Gastrocnemius medialis (tissue), 4 donors: ENCODE measurements at regions not wholly inside any gene's neighbourhood (a gene's known extent, or its start where the extent isn't known, plus 50 kb on each side); places are given as distances from the start of the nearest gene placed in this dataset.
A peak's percentile ranks its signal among the peaks of the same experiment; 100 is the strongest.
"Not testable (repeated sequence)": the region's sequence is repeated elsewhere in the genome, so short reads cannot be mapped to it uniquely, and the experiment has no call there.

Experiments
- ATAC-seq, 2 donors: fragments of 150-250 bp; one replicate each; pipeline ENCODE4 v1.9.1; 2016
- DNase-seq, 2 donors: peaks; one replicate each; pipeline ENCODE4 v3.0.0-alpha.2; 2019
- H3K27ac ChIP-seq, 4 donors: fragments of 200-600 bp; sonication (generic); 1 replicate in 1 of 4; 2 replicates in 3 of 4; pipeline ENCODE4 v1.5.1; 2016 to 2018; ENCODE audit warnings: mild to moderate bottlenecking in 2 of 4, moderate library complexity in 1 of 4
- H3K27me3 ChIP-seq, 3 donors: fragments of 200-600 bp; sonication (generic) in 2 of 3; 1 replicate in 1 of 3; 2 replicates in 2 of 3; pipeline versions ENCODE4 v1.5.1 to v1.6.0; 2016 to 2019; ENCODE audit warnings: mild to moderate bottlenecking in 1 of 3, moderate library complexity in 1 of 3
- H3K36me3 ChIP-seq, 2 donors: fragments of 200-600 bp; sonication (generic) in 1 of 2; one replicate each; pipeline ENCODE4 v1.5.1; 2017 to 2018
- H3K4me1 ChIP-seq, 2 donors: fragments of 200-600 bp; sonication (generic) in 1 of 2; one replicate each; pipeline ENCODE4 v1.5.1; 2016 to 2017; ENCODE audit warnings: mild to moderate bottlenecking in 2 of 2
- H3K4me3 ChIP-seq, 4 donors: fragments of 200-600 bp; sonication (generic) in 3 of 4; 1 replicate in 1 of 4; 2 replicates in 3 of 4; pipeline ENCODE4 v1.5.1; 2016 to 2019; ENCODE audit warnings: mild to moderate bottlenecking in 2 of 4
- H3K9me3 ChIP-seq, 3 donors: fragments of 200-600 bp; sonication (generic) in 2 of 3; 1 replicate in 1 of 3; 2 replicates in 2 of 3; pipeline ENCODE4 v1.5.1; 2016 to 2019
- POLR2A ChIP-seq, 2 donors: fragments of 450-650 bp; IDR thresholded peaks; one replicate each; pipeline ENCODE4 v1.6.1; 2017; ENCODE audit warnings: antibody characterized with exemption in 2 of 2, mild to moderate bottlenecking in 2 of 2, moderate library complexity in 2 of 2
- in situ Hi-C, 4 donors: fragments of 200-750 bp; cut with MboI; loops; one replicate each; pipeline versions ENCODE4 v1.15.0 to v1.8.0; 2017; ENCODE audit warnings: low sequenced_read_pairs in 4 of 4
- intact Hi-C: fragments of 100-400 bp; cut with DNase I; formaldehyde crosslinking; loops from one replicate; pipeline ENCODE4 v1.15.1; 2023; ENCODE audit warnings: low total_unique reads
- TF ChIP-seq, protein P1 (sequence below), 5 experiments: fragments of 450-650 bp in 3 of 5; fragments of 200-600 bp in 2 of 5; sonication (generic) in 2 of 5; IDR thresholded peaks in 4 of 5; conservative IDR thresholded peaks in 1 of 5; 1 replicate in 4 of 5; 2 replicates in 1 of 5; pipeline ENCODE4 v1.5.1; 2016 to 2019; ENCODE audit warnings: antibody characterized with exemption in 5 of 5, mild to moderate bottlenecking in 3 of 5, moderate library complexity in 3 of 5

DNA sequence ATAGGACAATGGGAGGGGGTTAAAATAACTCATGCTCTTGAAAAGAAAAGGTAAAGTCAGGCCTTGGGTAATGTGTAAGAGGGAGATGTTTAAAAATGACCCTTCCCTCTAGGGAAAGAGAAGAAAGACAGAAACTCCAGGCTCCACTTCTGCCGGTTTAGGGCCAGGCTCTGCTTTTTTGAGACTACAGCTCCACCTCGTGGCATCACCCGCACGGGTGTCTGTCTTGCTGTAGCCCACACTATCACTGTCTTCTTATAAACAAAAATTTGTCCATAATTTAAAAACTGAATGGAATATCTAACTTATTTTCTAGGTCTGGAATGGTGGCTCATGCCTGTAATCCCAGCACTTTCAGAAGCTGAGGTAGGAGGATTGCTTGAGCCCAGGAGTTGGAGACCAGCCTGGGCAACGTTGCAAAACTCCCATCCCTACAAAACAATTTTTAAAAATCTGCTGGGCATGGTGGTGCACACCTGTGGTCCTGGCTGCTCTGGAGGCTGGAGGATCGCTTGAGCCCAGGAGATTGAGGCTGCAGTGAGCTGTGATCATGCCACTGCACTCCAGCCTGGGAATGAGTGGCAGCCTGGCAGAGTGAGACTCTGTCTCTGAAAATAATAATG, 65.1 kb upstream of the GTF3A start:
- no peaks in the 10 kb centered on the region for H3K36me3 ChIP-seq
- peaks cover 3 to 8% of the 10 kb centered on the region in 2 donors for H3K4me1 ChIP-seq
- no peak overlapping the region for H3K4me3 ChIP-seq
- intact Hi-C loops = loop anchor here (1.0 kb wide), 1 partner anchor 374 kb away; no protein-coding TSS in a partner anchor
- ATAC-seq = no peak
- no peaks in the 10 kb centered on the region for H3K27me3 ChIP-seq
- in situ Hi-C loops = loop anchor here (5.0 to 10.0 kb wide), 2 partner anchors 372 to 375 kb away; no protein-coding TSS in a partner anchor
- no peak overlapping the region for H3K27ac ChIP-seq
- H3K9me3 ChIP-seq = no peaks in the 10 kb centered on the region
- no peak for TF ChIP-seq POLR2A (IDR thresholded peaks at IDR 0.05)
- TF ChIP-seq, protein P1, sequence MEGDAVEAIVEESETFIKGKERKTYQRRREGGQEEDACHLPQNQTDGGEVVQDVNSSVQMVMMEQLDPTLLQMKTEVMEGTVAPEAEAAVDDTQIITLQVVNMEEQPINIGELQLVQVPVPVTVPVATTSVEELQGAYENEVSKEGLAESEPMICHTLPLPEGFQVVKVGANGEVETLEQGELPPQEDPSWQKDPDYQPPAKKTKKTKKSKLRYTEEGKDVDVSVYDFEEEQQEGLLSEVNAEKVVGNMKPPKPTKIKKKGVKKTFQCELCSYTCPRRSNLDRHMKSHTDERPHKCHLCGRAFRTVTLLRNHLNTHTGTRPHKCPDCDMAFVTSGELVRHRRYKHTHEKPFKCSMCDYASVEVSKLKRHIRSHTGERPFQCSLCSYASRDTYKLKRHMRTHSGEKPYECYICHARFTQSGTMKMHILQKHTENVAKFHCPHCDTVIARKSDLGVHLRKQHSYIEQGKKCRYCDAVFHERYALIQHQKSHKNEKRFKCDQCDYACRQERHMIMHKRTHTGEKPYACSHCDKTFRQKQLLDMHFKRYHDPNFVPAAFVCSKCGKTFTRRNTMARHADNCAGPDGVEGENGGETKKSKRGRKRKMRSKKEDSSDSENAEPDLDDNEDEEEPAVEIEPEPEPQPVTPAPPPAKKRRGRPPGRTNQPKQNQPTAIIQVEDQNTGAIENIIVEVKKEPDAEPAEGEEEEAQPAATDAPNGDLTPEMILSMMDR (IDR thresholded peaks at IDR 0.05 in 4 of 5, conservative IDR thresholded peaks at IDR 0.05 in 1 of 5) = peak; percentile 40 to 67 (median 61)
- peak; percentile 10 to 30 for DNase-seq

DNA sequence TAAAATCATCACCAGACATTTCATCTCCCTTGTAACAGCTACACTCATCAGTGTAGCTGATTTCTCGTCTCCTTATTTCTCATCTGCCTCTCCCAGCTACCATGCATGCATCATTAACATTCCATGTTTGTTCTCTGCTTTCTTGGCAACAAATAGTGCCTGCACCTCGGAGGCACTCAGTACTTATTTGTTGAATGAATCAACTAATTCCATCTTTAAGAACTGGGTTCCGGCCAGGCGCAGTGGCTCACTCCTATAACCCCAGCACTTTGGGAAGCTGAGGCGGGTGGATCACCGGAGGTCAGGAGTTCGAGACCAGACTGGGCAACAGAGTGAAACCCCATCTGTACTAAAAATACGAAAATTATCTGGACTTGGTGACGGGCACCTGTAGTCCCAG, 63.9 kb upstream of the GTF3A start:
- DNase-seq = no peak
- no peaks in the 10 kb centered on the region for H3K36me3 ChIP-seq
- H3K4me1 ChIP-seq = peaks cover 3 to 8% of the 10 kb centered on the region in 2 donors
- no peak for ATAC-seq
- H3K27me3 ChIP-seq = no peaks in the 10 kb centered on the region
- intact Hi-C loops (no loop called here), in situ Hi-C loops (loop anchor here (5.0 to 10.0 kb wide), 3 partner anchors 594 to 627 kb away; partner anchors contain the start of gene URAD (in 4 of the 4))
- no peak overlapping the region for H3K27ac ChIP-seq
- no peak for TF ChIP-seq POLR2A (IDR thresholded peaks at IDR 0.05)
- TF ChIP-seq, protein P1 (IDR thresholded peaks at IDR 0.05 in 4 of 5, conservative IDR thresholded peaks at IDR 0.05 in 1 of 5) = no peak
- H3K4me3 ChIP-seq = no peak overlapping the region
- H3K9me3 ChIP-seq = no peaks in the 10 kb centered on the region

DNA sequence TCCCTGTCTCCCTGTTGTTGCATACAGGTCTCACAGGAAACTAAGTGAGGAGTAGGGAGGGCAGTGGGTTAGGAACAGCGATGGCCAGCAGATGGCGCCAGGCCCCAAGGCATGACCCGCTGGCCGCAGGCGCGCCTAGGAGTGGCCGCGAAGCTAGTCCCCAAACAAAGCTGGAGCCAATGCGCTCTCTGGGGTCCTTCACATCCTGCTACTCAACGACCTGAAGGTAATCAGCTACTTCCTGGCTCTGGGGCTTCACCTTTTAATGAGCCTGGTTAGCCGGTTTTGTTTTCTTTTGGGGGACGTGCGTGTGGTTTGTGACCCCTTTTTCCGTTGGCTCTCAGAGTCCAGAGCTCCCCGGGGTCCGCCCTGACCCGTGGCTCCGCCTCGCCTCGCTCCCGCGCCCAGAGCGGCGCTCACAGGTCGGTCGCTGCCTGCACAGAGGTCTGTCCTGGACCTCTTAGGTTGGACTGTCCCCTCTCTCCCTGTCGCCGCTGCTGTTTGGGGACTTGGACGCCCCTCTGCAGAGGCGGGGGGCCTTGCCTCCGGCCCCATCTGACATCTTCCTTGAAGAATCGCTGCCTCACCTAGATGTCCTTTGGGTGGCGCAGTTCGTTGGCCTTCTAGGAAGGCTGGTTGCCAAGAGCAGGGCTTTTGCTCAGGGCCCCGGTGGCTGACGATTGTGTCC, 62.2 kb upstream of the GTF3A start:
- Histone ChIP-seq H3K9me3 (no peaks in the 10 kb centered on the region), H3K4me1 (peaks cover 3 to 8% of the 10 kb centered on the region in 2 donors), H3K4me3 (peak overlapping the region; percentile 48 to 63 (median 52)), H3K36me3 (no peaks in the 10 kb centered on the region), H3K27ac (no peak overlapping the region), H3K27me3 (peaks cover 0 to 2% (median 0%) of the 10 kb centered on the region in 3 donors)
- in situ Hi-C loops (loop anchor here (5.0 to 10.0 kb wide), 3 partner anchors 593 to 625 kb away; partner anchors contain the start of gene URAD (in 4 of the 4)), intact Hi-C loops (loop anchor here (1.0 kb wide), 2 partner anchors 464 to 622 kb away; no protein-coding TSS in a partner anchor)
- TF ChIP-seq POLR2A (IDR thresholded peaks at IDR 0.05) = no peak
- TF ChIP-seq, protein P1 (IDR thresholded peaks at IDR 0.05 in 4 of 5, conservative IDR thresholded peaks at IDR 0.05 in 1 of 5) = peak; percentile 80 to 93 (median 90)
- peak; percentile 90 to 96 for ATAC-seq
- DNase-seq = peak; percentile 46 to 65

DNA sequence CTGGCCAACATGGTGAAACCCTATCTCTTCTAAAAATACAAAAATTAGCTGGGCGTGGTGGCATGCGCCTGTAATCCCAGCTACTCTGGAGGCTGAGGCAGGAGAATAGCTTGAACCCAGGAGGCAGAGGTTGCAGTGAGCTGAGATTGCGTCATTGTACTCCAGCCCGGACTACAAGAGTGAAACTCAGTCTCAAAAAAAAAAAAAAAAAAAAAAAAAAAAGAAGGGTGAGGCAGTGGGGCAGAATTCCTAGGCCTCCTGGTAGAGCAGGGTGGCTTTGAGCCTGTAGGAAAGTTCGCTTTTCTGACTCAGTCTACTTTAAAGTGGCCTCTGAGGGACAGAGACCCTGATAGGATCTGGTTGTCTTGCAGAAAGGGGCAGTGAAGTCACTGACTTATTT, 60.8 kb upstream of the GTF3A start:
- H3K36me3 ChIP-seq, ATAC-seq, H3K9me3 ChIP-seq, H3K27me3 ChIP-seq, DNase-seq, H3K4me1 ChIP-seq, intact Hi-C loops, H3K27ac ChIP-seq, H3K4me3 ChIP-seq: not testable (repeated sequence)
- in situ Hi-C loops = loop anchor here (5.0 to 10.0 kb wide), 3 partner anchors 591 to 624 kb away; partner anchors contain the start of gene URAD (in 4 of the 4)

DNA sequence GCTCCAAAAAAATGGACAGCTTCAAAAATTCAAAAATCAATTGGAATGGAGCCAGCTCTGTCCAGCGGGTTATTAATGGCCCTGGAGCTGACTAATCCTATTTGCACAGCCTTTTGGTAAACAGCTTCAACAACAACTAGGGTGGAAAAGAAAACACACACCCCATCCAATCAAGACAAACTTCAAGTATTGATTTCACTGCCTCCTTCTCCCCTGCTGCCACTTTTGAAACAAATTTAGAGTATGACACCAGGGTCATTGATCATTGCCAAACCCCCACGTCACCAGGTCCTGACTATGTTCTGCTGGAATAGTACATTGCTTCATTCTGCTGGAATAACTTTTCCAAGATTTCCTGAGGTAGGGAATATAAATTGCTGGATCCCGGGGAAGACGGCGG, 56.8 kb upstream of the GTF3A start:
- DNase-seq = no peak
- Histone ChIP-seq H3K27ac (no peak overlapping the region), H3K9me3 (no peaks in the 10 kb centered on the region), H3K4me3 (no peak overlapping the region), H3K27me3 (peaks cover 0 to 7% (median 6%) of the 10 kb centered on the region in 3 donors), H3K36me3 (no peaks in the 10 kb centered on the region), H3K4me1 (no peaks in the 10 kb centered on the region)
- TF ChIP-seq, protein P1 (IDR thresholded peaks at IDR 0.05 in 4 of 5, conservative IDR thresholded peaks at IDR 0.05 in 1 of 5) = no peak
- TF ChIP-seq POLR2A (IDR thresholded peaks at IDR 0.05) = no peak
- no peak for ATAC-seq
- intact Hi-C loops = no loop called here
- in situ Hi-C loops = loop anchor here in 3 of 4 donors (5.0 to 10.0 kb wide), 3 partner anchors 460 to 617 kb away; partner anchors contain the start of gene URAD (in 3 of the 3)
